ENCODE measurements at regions not wholly inside any gene's neighbourhood (a gene's known extent, or its start where the extent isn't known, plus 50 kb on each side); places are given as distances from the start of the nearest gene placed in this dataset.
"Not testable (repeated sequence)": the region's sequence is repeated elsewhere in the genome, so short reads cannot be mapped to it uniquely, and the experiment has no call there.

DNA sequence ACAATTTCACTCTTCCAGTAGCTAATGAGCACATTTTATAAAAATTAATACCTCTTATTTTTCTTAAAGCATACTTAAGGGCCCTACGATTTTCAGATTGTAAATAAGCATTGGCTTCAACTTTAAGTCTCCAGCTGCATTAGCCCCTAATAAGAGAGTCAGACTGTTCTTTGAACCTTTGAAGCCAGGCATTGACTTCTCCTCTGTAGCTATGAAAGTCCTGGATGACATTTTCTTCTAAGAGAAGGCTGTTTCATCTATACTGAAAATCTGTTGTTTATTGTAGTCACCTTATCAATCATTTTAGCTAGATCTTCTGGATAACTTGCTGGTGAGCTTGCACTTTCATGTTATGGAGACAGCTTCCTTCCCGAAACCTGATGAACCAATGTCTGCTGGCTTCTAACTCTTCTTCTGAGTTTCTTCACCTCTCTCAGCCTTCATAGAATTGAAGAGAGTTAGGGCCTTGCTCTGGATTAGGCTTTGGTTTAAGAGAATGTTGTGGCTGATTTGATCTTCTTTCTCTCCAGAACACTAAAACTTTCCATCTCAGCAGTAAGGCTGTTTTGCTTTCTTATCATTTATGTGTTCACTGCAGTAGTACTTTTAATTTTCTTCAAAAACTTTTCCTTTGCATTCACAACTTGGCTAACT lies 377.1 kb upstream of the RGS6 start:
- ChIA-PET CTCF (interaction anchor here (1.9 kb wide), 1 partner anchor 198 kb away, joined by 5 read pairs; no protein-coding TSS in a partner anchor), POLR2A (no interaction called here)
- TF ChIP-seq, protein P1, sequence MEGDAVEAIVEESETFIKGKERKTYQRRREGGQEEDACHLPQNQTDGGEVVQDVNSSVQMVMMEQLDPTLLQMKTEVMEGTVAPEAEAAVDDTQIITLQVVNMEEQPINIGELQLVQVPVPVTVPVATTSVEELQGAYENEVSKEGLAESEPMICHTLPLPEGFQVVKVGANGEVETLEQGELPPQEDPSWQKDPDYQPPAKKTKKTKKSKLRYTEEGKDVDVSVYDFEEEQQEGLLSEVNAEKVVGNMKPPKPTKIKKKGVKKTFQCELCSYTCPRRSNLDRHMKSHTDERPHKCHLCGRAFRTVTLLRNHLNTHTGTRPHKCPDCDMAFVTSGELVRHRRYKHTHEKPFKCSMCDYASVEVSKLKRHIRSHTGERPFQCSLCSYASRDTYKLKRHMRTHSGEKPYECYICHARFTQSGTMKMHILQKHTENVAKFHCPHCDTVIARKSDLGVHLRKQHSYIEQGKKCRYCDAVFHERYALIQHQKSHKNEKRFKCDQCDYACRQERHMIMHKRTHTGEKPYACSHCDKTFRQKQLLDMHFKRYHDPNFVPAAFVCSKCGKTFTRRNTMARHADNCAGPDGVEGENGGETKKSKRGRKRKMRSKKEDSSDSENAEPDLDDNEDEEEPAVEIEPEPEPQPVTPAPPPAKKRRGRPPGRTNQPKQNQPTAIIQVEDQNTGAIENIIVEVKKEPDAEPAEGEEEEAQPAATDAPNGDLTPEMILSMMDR (IDR thresholded peaks at IDR 0.05; ENCODE audit: insufficient read depth, low read depth, low read length), result no peak
- no peak for DNase-seq (ENCODE audit: low read depth)
- H3K36me3 ChIP-seq (ENCODE audit: control insufficient read depth, insufficient read depth, low read length), result peaks cover 2% of the 10 kb centered on the region; the same call in 1 of the 2 replicates
- H3K4me3 ChIP-seq (ENCODE audit: low read depth, low read length), result no peak overlapping the region
- no peaks in the 10 kb centered on the region for H3K27me3 ChIP-seq (ENCODE audit: control insufficient read depth, insufficient read depth, low read length)

DNA sequence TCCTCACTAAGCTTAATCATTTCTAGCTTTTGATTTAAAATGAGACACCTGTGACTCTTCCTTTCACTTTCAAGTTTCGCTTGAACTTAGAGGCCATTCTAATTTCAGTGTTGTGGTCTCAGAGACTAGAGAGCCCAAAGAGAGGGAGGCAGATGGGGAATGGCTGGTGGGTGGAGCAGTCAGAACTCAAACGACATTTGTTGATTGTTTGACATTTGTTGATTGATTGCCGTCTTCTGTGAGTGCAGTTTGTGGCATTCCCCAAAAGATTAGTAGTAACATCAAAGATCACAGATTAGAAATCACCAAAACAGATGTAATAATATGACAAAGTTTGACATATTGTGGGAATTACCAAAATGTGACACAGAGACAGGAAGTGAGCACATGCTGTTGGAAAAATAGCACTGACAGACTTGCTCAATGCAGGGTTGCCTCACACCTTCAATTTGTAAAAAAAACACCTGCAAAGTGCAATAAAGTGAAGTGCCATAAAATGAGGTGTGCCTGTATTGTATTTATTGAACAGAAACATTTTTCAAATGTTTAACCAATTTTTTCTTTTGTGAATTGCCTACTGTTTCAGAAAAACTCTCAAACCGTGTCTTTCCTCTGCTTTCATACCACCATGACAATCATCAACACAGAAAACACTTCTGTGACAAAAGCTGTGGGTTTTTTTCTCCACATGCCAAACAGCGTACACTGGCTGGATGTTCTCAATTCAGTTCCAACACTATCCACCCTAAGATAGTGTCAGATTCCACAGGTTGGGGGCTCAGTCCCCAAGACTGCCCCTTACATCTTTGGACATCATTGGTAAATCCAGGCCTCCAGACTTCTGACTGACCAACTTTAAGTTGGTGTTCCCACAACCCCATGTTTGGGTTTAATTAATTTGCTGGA lies 376.3 kb upstream of the RGS6 start:
- Histone ChIP-seq H3K27me3 (ENCODE audit: control insufficient read depth, insufficient read depth, low read length) (no peaks in the 10 kb centered on the region), H3K36me3 (ENCODE audit: control insufficient read depth, insufficient read depth, low read length) (peaks cover 2% of the 10 kb centered on the region; the same call in 1 of the 2 replicates), H3K4me3 (ENCODE audit: low read depth, low read length) (no peak overlapping the region)
- POLR2A ChIA-PET, result no interaction called here
- CTCF ChIA-PET, result interaction anchor here (1.2 to 1.9 kb wide), 2 partner anchors 10 to 197 kb away, joined by 5 to 7 read pairs; no protein-coding TSS in a partner anchor
- TF ChIP-seq, protein P1 (IDR thresholded peaks at IDR 0.05; ENCODE audit: insufficient read depth, low read depth, low read length), result no peak
- no peak for DNase-seq (ENCODE audit: low read depth)

DNA sequence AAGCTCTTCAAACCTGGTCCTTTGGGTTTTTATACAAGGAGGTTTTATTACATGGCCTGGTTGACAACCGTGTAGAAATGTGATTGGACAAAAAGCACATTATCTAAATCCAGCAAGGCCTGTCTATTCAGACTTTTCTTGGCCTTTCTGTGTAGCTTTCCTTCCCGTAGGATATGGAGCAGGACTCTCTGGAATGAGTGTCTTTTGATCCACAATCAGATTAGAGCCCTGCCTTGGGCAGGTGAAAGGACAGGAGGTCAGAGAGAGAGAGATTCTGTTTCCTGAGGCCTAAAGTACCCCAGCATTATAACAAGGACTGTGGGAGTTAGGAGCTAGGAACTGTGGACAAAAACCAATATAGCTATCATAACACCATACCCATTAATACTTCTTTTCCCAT lies 375.5 kb upstream of the RGS6 start:
- H3K4me3 ChIP-seq (ENCODE audit: low read depth, low read length), result no peak overlapping the region
- TF ChIP-seq, protein P1 (IDR thresholded peaks at IDR 0.05; ENCODE audit: insufficient read depth, low read depth, low read length), result no peak
- no peak for DNase-seq (ENCODE audit: low read depth)
- H3K27me3 ChIP-seq (ENCODE audit: control insufficient read depth, insufficient read depth, low read length), result no peaks in the 10 kb centered on the region
- POLR2A ChIA-PET, result no interaction called here
- H3K36me3 ChIP-seq (ENCODE audit: control insufficient read depth, insufficient read depth, low read length), result peaks cover 2% of the 10 kb centered on the region; the same call in 1 of the 2 replicates
- CTCF ChIA-PET, result interaction anchor here (1.2 kb wide), 1 partner anchor 11 kb away, joined by 7 read pairs; no protein-coding TSS in a partner anchor

DNA sequence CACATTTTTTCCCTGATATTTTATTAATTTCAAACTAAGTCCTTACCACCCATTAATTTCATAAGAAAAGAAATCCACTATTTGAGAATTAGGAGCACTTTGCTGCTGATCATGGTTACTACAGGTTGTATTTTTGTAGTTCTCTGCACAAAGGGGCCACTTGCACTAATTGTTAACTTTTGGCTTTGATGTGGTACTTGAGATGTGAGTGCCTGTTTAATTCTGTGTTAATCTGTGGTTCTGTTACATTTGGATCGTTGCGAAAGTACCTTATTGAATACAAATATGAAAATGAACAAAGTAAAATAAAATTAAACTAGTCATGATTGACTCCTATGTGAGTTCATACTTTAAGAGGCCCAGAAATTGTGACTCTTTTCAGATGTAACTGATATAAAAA lies 374.9 kb upstream of the RGS6 start:
- peaks cover 2% of the 10 kb centered on the region; the same call in 1 of the 2 replicates for H3K36me3 ChIP-seq (ENCODE audit: control insufficient read depth, insufficient read depth, low read length)
- H3K27me3 ChIP-seq (ENCODE audit: control insufficient read depth, insufficient read depth, low read length), result no peaks in the 10 kb centered on the region
- CTCF ChIA-PET, result no interaction called here
- POLR2A ChIA-PET, result no interaction called here
- TF ChIP-seq, protein P1 (IDR thresholded peaks at IDR 0.05; ENCODE audit: insufficient read depth, low read depth, low read length), result no peak
- no peak overlapping the region for H3K4me3 ChIP-seq (ENCODE audit: low read depth, low read length)
- no peak for DNase-seq (ENCODE audit: low read depth)

DNA sequence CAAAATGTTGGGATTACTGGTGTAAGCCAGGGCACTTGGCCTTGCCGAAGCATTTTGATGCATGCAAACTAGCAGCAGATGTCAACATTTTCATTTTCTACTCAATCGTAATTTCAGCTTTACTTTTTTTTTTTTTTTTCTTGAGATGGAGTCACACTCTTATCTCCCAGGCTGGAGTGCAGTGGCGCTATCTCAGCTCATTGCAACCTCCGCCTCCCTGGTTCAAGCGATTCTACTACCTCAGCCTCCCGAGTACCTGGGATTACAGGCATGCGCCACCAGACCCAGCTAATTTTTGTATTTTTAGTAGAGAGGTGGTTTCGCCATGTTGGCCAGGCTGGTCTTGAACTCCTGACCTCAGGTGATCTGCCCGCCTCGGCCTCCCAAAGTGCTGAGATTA lies 373.3 kb upstream of the RGS6 start:
- H3K36me3 ChIP-seq (ENCODE audit: control insufficient read depth, insufficient read depth, low read length); POLR2A ChIA-PET; H3K4me3 ChIP-seq (ENCODE audit: low read depth, low read length); DNase-seq (ENCODE audit: low read depth); H3K27me3 ChIP-seq (ENCODE audit: control insufficient read depth, insufficient read depth, low read length); CTCF ChIA-PET: not testable (repeated sequence)

Measured in BJ (cell line).